AG10803 (cell line): ENCODE measurements at regions not wholly inside any gene's neighbourhood (a gene's known extent, or its start where the extent isn't known, plus 50 kb on each side); places are given as distances from the start of the nearest gene placed in this dataset.

Experiments used
- DNase-seq: peaks from one replicate; pipeline ENCODE4 v3.0.0; 2010; ENCODE audit warnings: low read depth
- H3K4me3 ChIP-seq: 2 replicates; pipeline ENCODE4 v1.5.1; 2011; ENCODE audit warnings: mild to moderate bottlenecking, low read length, control low read depth
- CTCF ChIP-seq: conservative IDR thresholded peaks from 2 replicates; pipeline ENCODE4 v1.5.1; 2011; ENCODE audit warnings: mild to moderate bottlenecking, low read length, control low read depth, inconsistent platforms

GRCh38 chr17:33523577-33523981 is 230.5 kb upstream of the ASIC2 start:
- TF ChIP-seq CTCF: no peak
- H3K4me3 ChIP-seq: no peak overlapping the region
- peak; percentile 29 for DNase-seq

GRCh38 chr17:33525186-33525585 is 232.1 kb upstream of the ASIC2 start:
- H3K4me3 ChIP-seq: no peak overlapping the region
- TF ChIP-seq CTCF: no peak
- no peak for DNase-seq

GRCh38 chr17:33526717-33527116 is 233.6 kb upstream of the ASIC2 start:
- H3K4me3 ChIP-seq: no peak overlapping the region
- DNase-seq: no peak
- no peak for TF ChIP-seq CTCF

GRCh38 chr17:33527290-33527689 is 234.2 kb upstream of the ASIC2 start:
- no peak overlapping the region for H3K4me3 ChIP-seq
- no peak for DNase-seq
- no peak for TF ChIP-seq CTCF

GRCh38 chr17:33528846-33529245 is 235.8 kb upstream of the ASIC2 start:
- no peak for TF ChIP-seq CTCF
- no peak overlapping the region for H3K4me3 ChIP-seq
- no peak for DNase-seq

- no peak overlapping the region for H3K4me3 ChIP-seq
- no peak for DNase-seq
- TF ChIP-seq CTCF: no peak
These were observed 236.7 kb upstream of the ASIC2 start for GRCh38 chr17:33529816-33530215.

GRCh38 chr17:33531311-33531710 is 238.2 kb upstream of the ASIC2 start:
- no peak for DNase-seq
- TF ChIP-seq CTCF: no peak
- H3K4me3 ChIP-seq: no peak overlapping the region
